H4 (cell line): ENCODE measurements at regions not wholly inside any gene's neighbourhood (a gene's known extent, or its start where the extent isn't known, plus 50 kb on each side); places are given as distances from the start of the nearest gene placed in this dataset.
"Not testable (repeated sequence)": the region's sequence is repeated elsewhere in the genome, so short reads cannot be mapped to it uniquely, and the experiment has no call there.

Source experiments
- DNase-seq: peaks from one replicate; pipeline ENCODE4 v3.0.0-alpha.2; 2015; ENCODE audit warnings: low spot score

GRCh38 chr3:68676136-68676535 is 256.2 kb downstream of the TAFA4 start:
- no peak for DNase-seq

GRCh38 chr3:68667346-68667745 is 265.0 kb downstream of the TAFA4 start:
- no peak for DNase-seq

GRCh38 chr3:68666429-68667136 is 265.8 kb downstream of the TAFA4 start:
- no peak for DNase-seq

GRCh38 chr3:68664276-68664675 is 268.1 kb downstream of the TAFA4 start:
- DNase-seq = no peak

GRCh38 chr3:68662176-68662575 is 270.2 kb downstream of the TAFA4 start:
- no peak for DNase-seq

GRCh38 chr3:68650657-68651056 is 281.7 kb downstream of the TAFA4 start:
- not testable (repeated sequence) for DNase-seq

GRCh38 chr3:68648494-68648893 is 283.9 kb downstream of the TAFA4 start:
- DNase-seq = no peak

GRCh38 chr3:68631850-68632545 is 300.3 kb downstream of the TAFA4 start:
- no peak for DNase-seq

GRCh38 chr3:68620211-68620610 is 312.1 kb downstream of the TAFA4 start:
- DNase-seq = no peak

- DNase-seq = no peak
These were observed 318.3 kb downstream of the TAFA4 start for GRCh38 chr3:68614087-68614486.

GRCh38 chr3:68571321-68571720 is 361.0 kb downstream of the TAFA4 start:
- DNase-seq = no peak

GRCh38 chr3:68560728-68561127 is 371.6 kb downstream of the TAFA4 start:
- no peak for DNase-seq

- DNase-seq = no peak
These were observed 396.6 kb downstream of the TAFA4 start for GRCh38 chr3:68535782-68536181.

GRCh38 chr3:68523330-68523729 is 409.0 kb downstream of the TAFA4 start:
- DNase-seq = no peak

GRCh38 chr3:68515237-68515636 is 417.1 kb downstream of the TAFA4 start:
- DNase-seq = no peak

GRCh38 chr3:68504201-68504600 is 428.1 kb downstream of the TAFA4 start:
- DNase-seq = no peak

- not testable (repeated sequence) for DNase-seq
These were observed 446.5 kb downstream of the TAFA4 start for GRCh38 chr3:68485845-68486244.

- DNase-seq = no peak
These were observed 447.3 kb downstream of the TAFA4 start for GRCh38 chr3:68485051-68485450.

GRCh38 chr3:68483601-68484000 is 448.7 kb downstream of the TAFA4 start:
- no peak for DNase-seq

GRCh38 chr3:68483041-68483440 is 449.3 kb downstream of the TAFA4 start:
- DNase-seq = no peak

- DNase-seq = no peak
These were observed 449.8 kb downstream of the TAFA4 start for GRCh38 chr3:68482565-68482964.

- DNase-seq = no peak
These were observed 452.6 kb downstream of the TAFA4 start for GRCh38 chr3:68479779-68480178.

- no peak for DNase-seq
These were observed 463.5 kb downstream of the TAFA4 start for GRCh38 chr3:68468695-68469375.
